Activated CD8-positive, alpha-beta T cell treated with anti-CD3 and anti-CD28 coated beads for 36 hours (primary cell): ENCODE measurements at regions not wholly inside any gene's neighbourhood (a gene's known extent, or its start where the extent isn't known, plus 50 kb on each side); places are given as distances from the start of the nearest gene placed in this dataset.

Experiments
- ATAC-seq: fragments of 200-7000 bp; cut with Tn5 transposase; one replicate; pipeline ENCODE4 v1.10.0; 2021; ENCODE audit warnings: mild to moderate bottlenecking, moderate library complexity
- CTCF ChIA-PET: fragments of 350-600 bp; sonication (Branson Sonifier 250); formaldehyde crosslinking; loops from one replicate; lab custom pipeline; 2021; ENCODE audit warnings: antibody characterized with exemption; lab: Charles Lee
- POLR2A ChIA-PET: fragments of 350-600 bp; sonication (Branson Sonifier 250); formaldehyde crosslinking; loops from one replicate; lab custom pipeline; 2021; ENCODE audit warnings: antibody characterized with exemption; lab: Charles Lee
- DNase-seq: peaks from one replicate; pipeline ENCODE4 v3.0.0-alpha.2; 2020
- H3K27ac Mint-ChIP-seq: one replicate; pipeline ENCODE4 v1.8.0; 2021; ENCODE audit warnings: mild to moderate bottlenecking, mixed read lengths
- H3K27me3 Mint-ChIP-seq: one replicate; pipeline ENCODE4 v1.8.0; 2021; ENCODE audit warnings: mixed read lengths
- H3K36me3 Mint-ChIP-seq: one replicate; pipeline ENCODE4 v1.8.0; 2021; ENCODE audit warnings: low read depth, mixed read lengths
- H3K4me1 Mint-ChIP-seq: one replicate; pipeline ENCODE4 v1.8.0; 2021; ENCODE audit warnings: low read depth, mixed read lengths
- H3K4me3 Mint-ChIP-seq: one replicate; pipeline ENCODE4 v1.8.0; 2021; ENCODE audit warnings: mild to moderate bottlenecking, moderate library complexity, mixed read lengths
- H3K9me3 Mint-ChIP-seq: one replicate; pipeline ENCODE4 v1.8.0; 2021; ENCODE audit warnings: mixed read lengths
- CTCF ChIP-seq: fragments of 200-600 bp; IDR thresholded peaks from one replicate; pipeline ENCODE4 v1.8.0; 2022; ENCODE audit warnings: antibody characterized with exemption, mild to moderate bottlenecking
- intact Hi-C: fragments of 100-400 bp; cut with micrococcal nuclease; formaldehyde crosslinking; loops from one replicate; pipeline ENCODE4 v1.10.0; 2022

- H3K4me1 Mint-ChIP-seq: no peaks in the 10 kb centered on the region
- POLR2A ChIA-PET: no interaction called here
- no peak for DNase-seq
- peaks cover 2% of the 10 kb centered on the region for H3K9me3 Mint-ChIP-seq
- ATAC-seq: no peak
- no peak overlapping the region for H3K27ac Mint-ChIP-seq
- CTCF ChIA-PET: no interaction called here
- no peaks in the 10 kb centered on the region for H3K36me3 Mint-ChIP-seq
- no peak for TF ChIP-seq CTCF
- no peak overlapping the region for H3K4me3 Mint-ChIP-seq
- H3K27me3 Mint-ChIP-seq: no peaks in the 10 kb centered on the region
- intact Hi-C loops: no loop called here
These were observed 264.5 kb downstream of the RCHY1 start for GRCh38 chr4:75249739-75250138.

GRCh38 chr4:75248770-75249407 is 265.3 kb downstream of the RCHY1 start:
- Mint-ChIP-seq H3K36me3 (no peaks in the 10 kb centered on the region), H3K4me3 (no peak overlapping the region), H3K27ac (no peak overlapping the region), H3K4me1 (no peaks in the 10 kb centered on the region), H3K9me3 (peaks cover 2% of the 10 kb centered on the region), H3K27me3 (no peaks in the 10 kb centered on the region)
- no peak for DNase-seq
- TF ChIP-seq CTCF: no peak
- CTCF ChIA-PET: no interaction called here
- no peak for ATAC-seq
- intact Hi-C loops: no loop called here
- POLR2A ChIA-PET: no interaction called here

GRCh38 chr4:75244325-75244724 is 269.9 kb downstream of the RCHY1 start:
- TF ChIP-seq CTCF: no peak
- no peaks in the 10 kb centered on the region for H3K4me1 Mint-ChIP-seq
- DNase-seq (no peak), ATAC-seq (no peak)
- H3K9me3 Mint-ChIP-seq: no peaks in the 10 kb centered on the region
- no peak overlapping the region for H3K27ac Mint-ChIP-seq
- ChIA-PET CTCF (no interaction called here), POLR2A (no interaction called here)
- intact Hi-C loops: no loop called here
- H3K27me3 Mint-ChIP-seq: no peaks in the 10 kb centered on the region
- H3K36me3 Mint-ChIP-seq: no peaks in the 10 kb centered on the region
- no peak overlapping the region for H3K4me3 Mint-ChIP-seq

GRCh38 chr4:75243570-75243969 is 270.6 kb downstream of the RCHY1 start:
- no peaks in the 10 kb centered on the region for H3K9me3 Mint-ChIP-seq
- no peak overlapping the region for H3K27ac Mint-ChIP-seq
- POLR2A ChIA-PET: no interaction called here
- H3K36me3 Mint-ChIP-seq: no peaks in the 10 kb centered on the region
- H3K4me1 Mint-ChIP-seq: no peaks in the 10 kb centered on the region
- no peak for TF ChIP-seq CTCF
- CTCF ChIA-PET: no interaction called here
- intact Hi-C loops: no loop called here
- H3K4me3 Mint-ChIP-seq: no peak overlapping the region
- DNase-seq (no peak), ATAC-seq (no peak)
- no peaks in the 10 kb centered on the region for H3K27me3 Mint-ChIP-seq

GRCh38 chr4:75235359-75235951 is 278.7 kb downstream of the RCHY1 start:
- no peaks in the 10 kb centered on the region for H3K4me1 Mint-ChIP-seq
- H3K4me3 Mint-ChIP-seq: no peak overlapping the region
- TF ChIP-seq CTCF: no peak

More at GRCh38 chr4:75235359-75235951, 278.7 kb downstream of the RCHY1 start:
- Mint-ChIP-seq H3K9me3 (no peaks in the 10 kb centered on the region), H3K27me3 (no peaks in the 10 kb centered on the region), H3K27ac (no peak overlapping the region), H3K36me3 (no peaks in the 10 kb centered on the region)
- ATAC-seq (no peak), DNase-seq (no peak)
- POLR2A ChIA-PET: no interaction called here
- CTCF ChIA-PET: no interaction called here
- intact Hi-C loops: no loop called here
